ENCODE measurements at regions not wholly inside any gene's neighbourhood (a gene's known extent, or its start where the extent isn't known, plus 50 kb on each side); places are given as distances from the start of the nearest gene placed in this dataset.

GRCh38 chr18:40108596-40108995 is 1846.4 kb upstream of the PIK3C3 start:
- ChIA-PET CTCF (ENCODE audit: partially characterized antibody) (no interaction called here), POLR2A (ENCODE audit: partially characterized antibody) (no interaction called here)
- Histone ChIP-seq H3K4me1 (replicated peaks in 1 of 4; ENCODE audit: control insufficient read depth in 3 of 4, insufficient read depth in 4 of 4, low read length in 3 of 4) (no peaks in the 10 kb centered on the region), H2AK5ac (ENCODE audit: low read depth, low read length) (no peak overlapping the region), H3K23me2 (ENCODE audit: low read depth, low read length) (no peaks in the 10 kb centered on the region), H3K14ac (ENCODE audit: insufficient read length) (no peak overlapping the region), H3K9me3 (ENCODE audit: insufficient read depth in 2 of 2, low read depth in 1 of 2, low read length in 1 of 2) (no peaks in the 10 kb centered on the region), H4K20me1 (replicated peaks in 1 of 2; ENCODE audit: control insufficient read depth in 1 of 2, insufficient read depth in 2 of 2, low read length in 2 of 2) (no peaks in the 10 kb centered on the region), H3K23ac (ENCODE audit: insufficient read length) (no peak overlapping the region), H3K4me2 (ENCODE audit: insufficient read depth in 1 of 2, low read depth in 2 of 2, low read length in 2 of 2) (no peak overlapping the region), H3K79me2 (ENCODE audit: control insufficient read depth in 1 of 2, insufficient read depth in 2 of 2, low read length in 2 of 2) (no peaks in the 10 kb centered on the region), H4K8ac (ENCODE audit: extremely low read depth, insufficient read depth, low read length) (no peak overlapping the region), H2AFZ (ENCODE audit: low read length) (no peak overlapping the region), H2BK120ac (replicated peaks; ENCODE audit: low read depth, low read length) (no peak overlapping the region), H2BK12ac (ENCODE audit: low read depth, low read length) (no peak overlapping the region), H3K36me3 (ENCODE audit: control insufficient read depth in 2 of 4, insufficient read depth in 4 of 4, low read length in 3 of 4) (no peaks in the 10 kb centered on the region), H2BK5ac (ENCODE audit: low read depth, low read length) (no peak overlapping the region), H3K4me3 (ENCODE audit: extremely low read depth in 1 of 4, insufficient read depth in 2 of 4, low read depth in 3 of 4, low read length in 4 of 4) (no peak overlapping the region), H2BK20ac (ENCODE audit: low read length) (no peak overlapping the region), H3K56ac (replicated peaks; ENCODE audit: insufficient read length, low read depth, low read length) (no peak overlapping the region), H4K5ac (ENCODE audit: insufficient read length, low read depth, low read length) (no peak overlapping the region), H3K4ac (replicated peaks; ENCODE audit: insufficient read length, low read depth, low read length) (no peak overlapping the region), H3K18ac (ENCODE audit: extremely low read depth, low read length) (no peak overlapping the region), H4K91ac (replicated peaks; ENCODE audit: insufficient read length, low read length) (no peak overlapping the region), H3K27ac (ENCODE audit: low read depth, low read length) (no peak overlapping the region), H3K27me3 (replicated peaks in 1 of 4; ENCODE audit: control insufficient read depth in 3 of 4, extremely low read depth in 1 of 4, insufficient read depth in 3 of 4, low read length in 3 of 4) (no peaks in the 10 kb centered on the region), H3K9ac (replicated peaks in 1 of 4; ENCODE audit: extremely low read depth in 1 of 4, low read depth in 3 of 4, low read length in 3 of 4) (no peak overlapping the region), H3K79me1 (ENCODE audit: low read depth, low read length) (no peaks in the 10 kb centered on the region), H2BK15ac (ENCODE audit: low read length) (no peak overlapping the region)
- FAIRE-seq (no peak), DNase-seq (ENCODE audit: low read depth in 1 of 2, low spot score in 2 of 2) (no peak)
- TF ChIP-seq JUN (IDR thresholded peaks at IDR 0.05; ENCODE audit: low read depth, low read length) = no peak
- no peak for TF ChIP-seq EP300 (IDR thresholded peaks at IDR 0.05; ENCODE audit: borderline replicate concordance in 1 of 2, low read depth in 2 of 2, low read length in 2 of 2)
- WGBS, 2 experiments (ENCODE audit: extremely low coverage in 1 of 2, insufficient coverage in 1 of 2, insufficient read length in 1 of 2, insufficient replicate concordance in 2 of 2, low coverage in 1 of 2, low lambda C conversion rate in 2 of 2, missing lambda C conversion rate in 1 of 2) = 87% methylated on average over 5 of the region's 5 CpGs; no CpG with 5 or more reads in 1 of the 2 experiments

Measured in H1 (cell line).